Ascending aorta (tissue), 2 donors: ENCODE measurements at regions not wholly inside any gene's neighbourhood (a gene's known extent, or its start where the extent isn't known, plus 50 kb on each side); places are given as distances from the start of the nearest gene placed in this dataset.

Experiments
- DNase-seq, 2 donors: peaks; one replicate each; pipeline ENCODE4 v3.0.0-alpha.2; 2019; ENCODE audit warnings: low spot score in 2 of 2
- H3K27ac ChIP-seq, 2 donors: fragments of 200-600 bp; sonication (generic); one replicate each; pipeline ENCODE4 v1.5.1; 2016 to 2017; ENCODE audit warnings: mild to moderate bottlenecking in 1 of 2
- H3K27me3 ChIP-seq: fragments of 200-600 bp; sonication (generic); one replicate; pipeline ENCODE4 v1.5.1; 2017
- H3K36me3 ChIP-seq, 2 donors: fragments of 200-600 bp; sonication (generic); one replicate each; pipeline ENCODE4 v1.5.1; 2016
- H3K4me1 ChIP-seq, 2 donors: fragments of 200-600 bp; sonication (generic); one replicate each; pipeline ENCODE4 v1.5.1; 2016 to 2017; ENCODE audit warnings: mild to moderate bottlenecking in 1 of 2
- H3K4me3 ChIP-seq, 2 donors: fragments of 200-600 bp; sonication (generic); one replicate each; pipeline ENCODE4 v1.5.1; 2016 to 2017; ENCODE audit warnings: mild to moderate bottlenecking in 1 of 2
- H3K9me3 ChIP-seq, 2 donors: fragments of 200-600 bp; sonication (generic); one replicate each; pipeline ENCODE4 v1.5.1; 2016
- intact Hi-C: fragments of 100-400 bp; cut with DNase I; formaldehyde crosslinking; loops from one replicate; pipeline ENCODE4 v1.15.1; 2023
- TF ChIP-seq, protein P1 (sequence below), 3 experiments: fragments of 200-600 bp in 2 of 3; fragments of 450-650 bp in 1 of 3; sonication (generic) in 2 of 3; IDR thresholded peaks; one replicate each; pipeline ENCODE4 v1.5.1; 2016 to 2019; ENCODE audit warnings: antibody characterized with exemption in 3 of 3, mild to moderate bottlenecking in 1 of 3, moderate library complexity in 1 of 3

DNA sequence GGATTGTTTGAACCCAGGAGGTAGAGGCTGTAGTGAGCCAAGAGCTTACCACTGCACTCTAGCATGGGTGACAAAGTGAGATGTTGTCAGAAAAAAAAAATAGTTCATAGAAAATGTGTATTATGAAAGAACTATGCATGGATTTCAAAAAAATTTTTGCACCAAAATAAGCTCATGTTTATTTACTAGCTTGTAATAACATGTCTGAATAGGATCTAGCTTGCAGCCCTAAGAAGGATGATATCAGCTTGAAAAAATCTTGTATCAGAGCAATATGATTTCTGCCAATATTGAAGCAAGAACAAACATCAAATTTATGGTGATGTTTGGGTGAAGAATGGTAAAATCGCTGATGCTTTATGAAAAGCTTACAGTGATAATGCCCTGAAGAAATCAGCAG lies 97.0 kb upstream of the RFX8 start:
- H3K4me1 ChIP-seq = no peaks in the 10 kb centered on the region
- intact Hi-C loops = no loop called here

GRCh38 chr2:101569886-101570520 lies 95.1 kb upstream of the RFX8 start:
- no peak for DNase-seq
- Histone ChIP-seq H3K36me3 (no peaks in the 10 kb centered on the region), H3K4me3 (no peak overlapping the region), H3K27ac (no peak overlapping the region), H3K27me3 (no peaks in the 10 kb centered on the region), H3K4me1 (no peaks in the 10 kb centered on the region), H3K9me3 (no peaks in the 10 kb centered on the region)
- TF ChIP-seq, protein P1, sequence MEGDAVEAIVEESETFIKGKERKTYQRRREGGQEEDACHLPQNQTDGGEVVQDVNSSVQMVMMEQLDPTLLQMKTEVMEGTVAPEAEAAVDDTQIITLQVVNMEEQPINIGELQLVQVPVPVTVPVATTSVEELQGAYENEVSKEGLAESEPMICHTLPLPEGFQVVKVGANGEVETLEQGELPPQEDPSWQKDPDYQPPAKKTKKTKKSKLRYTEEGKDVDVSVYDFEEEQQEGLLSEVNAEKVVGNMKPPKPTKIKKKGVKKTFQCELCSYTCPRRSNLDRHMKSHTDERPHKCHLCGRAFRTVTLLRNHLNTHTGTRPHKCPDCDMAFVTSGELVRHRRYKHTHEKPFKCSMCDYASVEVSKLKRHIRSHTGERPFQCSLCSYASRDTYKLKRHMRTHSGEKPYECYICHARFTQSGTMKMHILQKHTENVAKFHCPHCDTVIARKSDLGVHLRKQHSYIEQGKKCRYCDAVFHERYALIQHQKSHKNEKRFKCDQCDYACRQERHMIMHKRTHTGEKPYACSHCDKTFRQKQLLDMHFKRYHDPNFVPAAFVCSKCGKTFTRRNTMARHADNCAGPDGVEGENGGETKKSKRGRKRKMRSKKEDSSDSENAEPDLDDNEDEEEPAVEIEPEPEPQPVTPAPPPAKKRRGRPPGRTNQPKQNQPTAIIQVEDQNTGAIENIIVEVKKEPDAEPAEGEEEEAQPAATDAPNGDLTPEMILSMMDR (IDR thresholded peaks at IDR 0.05) = no peak
- intact Hi-C loops = no loop called here

More for the DNA sequence above, 97.0 kb upstream of the RFX8 start:
- no peak overlapping the region for H3K27ac ChIP-seq
- H3K27me3 ChIP-seq = no peaks in the 10 kb centered on the region
- TF ChIP-seq, protein P1 (IDR thresholded peaks at IDR 0.05) = no peak
- no peak for DNase-seq
- no peaks in the 10 kb centered on the region for H3K9me3 ChIP-seq
- no peaks in the 10 kb centered on the region for H3K36me3 ChIP-seq
- H3K4me3 ChIP-seq = no peak overlapping the region

GRCh38 chr2:101568969-101569368 lies 94.1 kb upstream of the RFX8 start:
- Histone ChIP-seq H3K4me1 (no peaks in the 10 kb centered on the region), H3K36me3 (no peaks in the 10 kb centered on the region), H3K4me3 (no peak overlapping the region), H3K27me3 (no peaks in the 10 kb centered on the region), H3K9me3 (no peaks in the 10 kb centered on the region), H3K27ac (no peak overlapping the region)
- DNase-seq = no peak
- intact Hi-C loops = no loop called here
- TF ChIP-seq, protein P1 (IDR thresholded peaks at IDR 0.05) = no peak

DNA sequence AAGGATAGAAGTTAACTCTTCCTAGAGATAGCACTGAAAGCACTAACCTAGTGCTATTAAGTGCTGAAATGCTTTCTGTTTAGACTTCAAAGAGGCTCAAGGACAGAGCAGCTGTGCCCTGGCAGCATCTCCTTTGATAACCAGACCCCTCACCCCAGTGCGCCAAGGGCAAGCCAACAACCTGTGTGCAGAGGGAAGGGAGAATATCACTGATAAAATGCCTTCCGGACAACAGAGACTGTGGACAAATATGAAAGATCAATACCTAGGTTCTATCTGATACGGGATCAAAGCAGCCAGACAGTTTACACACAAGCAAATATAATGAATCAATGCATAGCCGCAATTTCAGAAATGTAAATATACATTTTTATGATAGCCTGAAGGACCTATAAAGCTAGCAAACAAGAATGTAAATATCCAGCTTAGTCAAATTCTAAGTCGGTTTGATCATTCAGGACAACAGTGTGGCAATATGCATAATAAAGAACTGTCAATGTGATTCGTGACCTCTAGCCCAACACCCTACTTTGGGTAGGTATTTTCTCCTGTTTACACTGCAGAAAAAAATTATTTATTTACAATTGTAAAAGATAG lies 91.8 kb upstream of the RFX8 start:
- Histone ChIP-seq H3K27me3 (no peaks in the 10 kb centered on the region), H3K36me3 (no peaks in the 10 kb centered on the region), H3K27ac (no peak overlapping the region), H3K4me1 (no peaks in the 10 kb centered on the region), H3K9me3 (no peaks in the 10 kb centered on the region), H3K4me3 (no peak overlapping the region)
- no peak for DNase-seq
- TF ChIP-seq, protein P1 (IDR thresholded peaks at IDR 0.05) = no peak
- intact Hi-C loops = no loop called here

- DNase-seq = no peak
- Histone ChIP-seq H3K4me3 (no peak overlapping the region), H3K9me3 (no peaks in the 10 kb centered on the region), H3K36me3 (no peaks in the 10 kb centered on the region), H3K4me1 (peaks cover 4 to 11% of the 10 kb centered on the region in 2 donors), H3K27ac (no peak overlapping the region), H3K27me3 (no peaks in the 10 kb centered on the region)
- intact Hi-C loops = no loop called here
- TF ChIP-seq, protein P1 (IDR thresholded peaks at IDR 0.05) = no peak
Observed at GRCh38 chr2:101563849-101564248, 88.9 kb upstream of the RFX8 start.
